ENCODE measurements at regions not wholly inside any gene's neighbourhood (a gene's known extent, or its start where the extent isn't known, plus 50 kb on each side); places are given as distances from the start of the nearest gene placed in this dataset.

GRCh38 chr15:85318048-85318731, 62.2 kb upstream of the AKAP13 start:
- TF ChIP-seq SUZ12 (IDR thresholded peaks at IDR 0.05) (no peak), TARDBP (IDR thresholded peaks at IDR 0.05) (no peak), ELF4 (IDR thresholded peaks at IDR 0.05) (no peak)

Measured in HEK293T (cell line).